ENCODE measurements at regions not wholly inside any gene's neighbourhood (a gene's known extent, or its start where the extent isn't known, plus 50 kb on each side); places are given as distances from the start of the nearest gene placed in this dataset.

DNA sequence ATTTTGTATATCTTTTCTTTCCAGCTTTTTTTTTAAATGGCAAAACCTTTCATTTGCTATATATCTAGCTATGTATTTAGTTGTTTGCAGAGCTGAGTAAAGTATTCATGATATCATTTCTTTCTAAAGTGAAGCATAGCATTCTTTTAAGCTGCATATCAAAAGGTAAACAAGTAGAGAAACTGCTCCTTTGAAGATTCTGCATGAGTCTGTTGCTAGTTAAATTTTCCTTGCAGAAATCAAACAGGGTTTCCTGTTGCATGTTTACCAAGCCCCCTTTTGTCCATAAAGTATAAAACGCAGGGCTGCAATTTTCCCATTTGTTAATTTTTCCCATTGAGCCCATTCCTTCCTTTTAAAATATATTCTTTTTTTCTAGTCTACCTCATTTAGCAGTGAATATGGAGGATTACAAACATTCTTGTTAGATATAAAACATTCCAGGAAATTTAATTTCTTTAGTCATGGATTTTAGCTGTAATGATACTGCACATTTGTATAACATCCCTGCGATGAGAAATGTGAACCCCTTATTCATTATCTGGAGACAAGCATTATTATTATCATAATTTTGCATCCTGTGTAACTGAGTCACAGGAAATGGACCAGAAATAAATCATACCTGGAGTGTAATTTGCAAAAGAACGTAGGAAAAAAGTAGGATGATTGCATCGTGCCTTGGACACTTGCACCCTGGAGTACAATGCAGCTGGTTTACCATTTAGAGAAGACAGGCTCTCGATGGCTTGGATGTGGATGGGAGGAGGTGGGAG is 110.9 kb upstream of the ARGLU1 start:
- DNase-seq (ENCODE audit: low spot score): no peak

DNA sequence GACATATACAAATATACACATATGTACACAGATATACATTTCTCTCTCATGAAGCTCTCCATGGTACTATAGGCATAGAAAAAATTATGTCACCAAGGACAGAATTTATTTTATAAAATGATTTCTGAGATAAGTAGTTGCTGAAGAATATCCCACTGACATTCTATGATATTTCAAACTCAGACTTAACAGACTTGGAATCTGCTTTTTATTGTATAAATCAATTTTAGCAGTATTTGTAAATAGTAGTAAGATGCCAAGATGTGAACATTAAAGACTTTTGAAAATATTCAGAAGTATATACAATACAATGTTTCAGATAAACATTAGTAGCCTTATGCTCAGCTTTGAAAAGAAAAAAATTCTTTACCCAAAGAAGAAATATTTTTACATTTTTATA is 107.4 kb upstream of the ARGLU1 start:
- no peak for DNase-seq (ENCODE audit: low spot score)

DNA sequence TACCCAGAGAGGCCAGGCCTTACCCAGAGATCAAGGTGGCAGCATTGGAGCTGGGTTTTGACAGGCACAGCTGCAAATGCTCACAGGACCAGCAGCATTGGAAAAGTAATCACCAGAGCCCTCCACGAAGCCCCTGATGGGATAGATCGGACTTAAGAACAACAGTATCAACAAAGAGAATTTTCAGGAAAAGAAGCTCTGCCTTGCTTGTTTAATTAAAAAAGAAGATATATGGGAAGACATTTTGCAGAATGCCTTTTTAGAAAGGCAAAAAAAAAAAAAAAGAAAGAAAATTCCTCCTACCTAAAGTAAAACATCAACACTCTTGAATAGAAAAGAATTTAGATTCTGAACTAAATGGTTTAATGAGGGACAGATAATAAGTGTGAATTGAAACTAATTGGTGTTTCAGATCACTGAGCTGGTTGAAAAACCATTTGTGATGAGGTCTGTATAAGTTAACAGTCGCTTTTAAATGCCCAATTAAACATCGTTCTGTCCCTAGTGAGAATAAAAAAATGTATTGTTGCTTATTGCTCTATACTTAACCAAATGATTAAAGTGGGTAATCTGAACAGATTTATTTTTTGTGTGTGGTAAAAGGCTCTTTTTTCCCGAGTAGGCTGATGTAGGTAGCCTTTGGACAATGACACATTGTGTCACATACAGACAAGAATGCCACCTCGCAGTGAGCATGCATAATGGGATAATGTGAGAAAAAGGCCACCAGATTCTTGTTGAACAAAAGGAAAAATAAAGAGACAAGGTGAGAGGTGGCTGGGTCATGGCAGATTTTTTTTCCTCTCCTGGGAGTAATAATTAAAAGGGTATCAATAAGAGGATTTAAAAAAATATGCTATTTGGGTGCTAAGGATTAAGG is 93.0 kb upstream of the ARGLU1 start:
- DNase-seq (ENCODE audit: low spot score): no peak

GRCh38 chr13:106657104-106657503 is 89.2 kb upstream of the ARGLU1 start:
- no peak for DNase-seq (ENCODE audit: low spot score)

- DNase-seq (ENCODE audit: low spot score): no peak
Measured at GRCh38 chr13:106656186-106656585, 88.2 kb upstream of the ARGLU1 start.

GRCh38 chr13:106651442-106651841 is 83.5 kb upstream of the ARGLU1 start:
- no peak for DNase-seq (ENCODE audit: low spot score)

- no peak for DNase-seq (ENCODE audit: low spot score)
Measured at GRCh38 chr13:106650690-106651205, 82.8 kb upstream of the ARGLU1 start.

DNA sequence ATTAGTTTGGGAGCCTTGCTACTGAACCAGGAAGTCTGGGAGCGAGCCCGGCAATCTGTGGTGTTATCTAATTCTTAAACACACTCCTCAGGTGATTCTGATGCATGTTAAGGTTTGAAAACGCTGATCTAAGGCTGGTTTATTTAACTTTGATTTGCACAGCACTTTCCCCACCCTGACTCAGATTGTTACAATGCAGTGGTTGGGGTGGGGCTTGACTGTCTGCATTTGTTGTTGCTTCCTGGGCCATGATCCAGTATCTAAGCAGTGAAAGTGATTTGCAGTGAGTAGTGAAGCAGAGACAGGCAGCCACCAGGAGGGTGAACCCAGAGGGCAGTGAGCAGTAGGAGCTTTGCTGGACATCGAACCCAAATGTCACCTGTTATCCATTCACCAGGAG is 81.6 kb upstream of the ARGLU1 start:
- DNase-seq (ENCODE audit: low spot score): peak; percentile 95

DNA sequence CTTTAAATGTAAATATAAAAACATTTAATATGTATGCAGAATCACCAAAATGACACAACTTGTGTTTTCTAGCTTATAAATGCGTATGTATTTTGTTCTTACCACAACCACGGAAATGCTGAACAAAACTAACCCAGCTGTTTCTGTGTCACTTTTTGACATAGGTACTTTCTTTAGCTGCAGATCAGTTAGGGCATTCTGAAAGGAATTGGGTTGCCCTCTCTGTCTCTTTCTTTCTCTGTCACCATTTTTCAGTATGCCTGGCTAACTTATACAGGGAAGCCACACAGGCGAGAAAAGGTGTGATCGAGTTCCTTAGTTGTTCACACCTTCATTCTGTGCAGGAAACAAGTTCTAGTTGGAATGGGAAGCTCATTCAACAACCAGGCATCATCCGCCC is 72.6 kb upstream of the ARGLU1 start:
- DNase-seq (ENCODE audit: low spot score): no peak

GRCh38 chr13:106637519-106637918 is 69.6 kb upstream of the ARGLU1 start:
- DNase-seq (ENCODE audit: low spot score): no peak

DNA sequence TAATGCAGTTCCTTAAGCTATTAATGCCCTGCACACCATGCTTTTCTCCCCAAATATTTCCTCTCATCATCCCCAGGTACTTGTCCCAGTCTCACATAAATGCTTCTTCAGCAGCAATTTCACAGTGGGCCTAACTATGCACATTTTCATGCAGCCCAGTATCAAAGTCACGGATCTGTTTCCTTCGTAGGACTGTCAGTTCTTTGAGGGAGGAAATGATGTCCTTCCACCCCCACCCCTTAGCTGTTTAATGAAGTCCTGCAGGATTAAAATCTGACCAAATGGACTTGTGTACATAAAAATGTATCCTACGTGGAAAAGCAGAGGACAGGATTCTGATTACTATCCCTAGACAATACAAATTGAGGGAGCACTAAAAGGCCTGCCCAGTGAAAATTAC is 68.6 kb upstream of the ARGLU1 start:
- no peak for DNase-seq (ENCODE audit: low spot score)

GRCh38 chr13:106635616-106636015 is 67.7 kb upstream of the ARGLU1 start:
- DNase-seq (ENCODE audit: low spot score): no peak

DNA sequence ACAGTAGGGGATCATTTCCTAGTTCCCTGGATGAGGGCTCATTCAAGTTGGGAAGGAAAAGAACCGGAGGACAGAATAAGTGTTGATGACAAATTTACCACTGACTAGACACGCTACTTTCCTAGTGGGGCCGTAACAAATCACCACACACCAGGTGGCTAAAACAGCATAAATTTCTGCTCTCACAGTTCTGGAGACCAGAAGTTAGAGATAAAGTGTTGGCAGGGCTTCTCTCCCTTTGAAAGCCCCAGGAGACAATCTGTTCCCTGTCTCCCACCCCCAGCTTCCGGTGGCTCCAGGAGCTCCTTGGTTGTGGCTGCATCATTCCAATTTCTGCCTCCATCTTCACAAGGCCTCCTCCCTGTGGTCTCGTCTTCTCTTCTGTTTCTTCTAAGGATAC is 65.4 kb upstream of the ARGLU1 start:
- no peak for DNase-seq (ENCODE audit: low spot score)

GRCh38 chr13:106630650-106631049 is 62.7 kb upstream of the ARGLU1 start:
- DNase-seq (ENCODE audit: low spot score): no peak

GRCh38 chr13:106630162-106630561 is 62.2 kb upstream of the ARGLU1 start:
- no peak for DNase-seq (ENCODE audit: low spot score)

GRCh38 chr13:106628936-106629659 is 61.2 kb upstream of the ARGLU1 start:
- no peak for DNase-seq (ENCODE audit: low spot score)

GRCh38 chr13:106626473-106626872 is 58.5 kb upstream of the ARGLU1 start:
- DNase-seq (ENCODE audit: low spot score): no peak

DNA sequence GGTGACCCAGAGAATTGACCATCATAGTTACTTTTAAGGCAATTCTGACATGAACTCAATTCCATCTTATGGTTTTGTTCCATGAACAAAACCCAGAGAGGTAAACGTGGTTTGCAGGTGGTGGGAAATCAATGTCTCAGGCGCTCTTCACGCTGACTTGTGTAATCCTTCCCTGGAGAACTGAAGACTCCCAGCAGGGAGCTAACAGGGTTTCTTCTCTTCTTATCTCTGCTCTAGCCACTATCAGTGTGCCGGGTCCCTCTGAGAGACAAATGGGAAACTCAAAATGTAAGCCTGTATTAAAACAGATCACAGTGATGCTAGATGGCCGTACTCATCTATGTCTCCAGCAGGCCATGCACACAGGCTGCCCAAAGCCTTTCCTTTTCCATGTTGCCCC is 57.6 kb upstream of the ARGLU1 start:
- DNase-seq (ENCODE audit: low spot score): no peak

- no peak for DNase-seq (ENCODE audit: low spot score)
Measured at GRCh38 chr13:106623799-106624460, 56.0 kb upstream of the ARGLU1 start.

GRCh38 chr13:106621833-106622232 is 53.9 kb upstream of the ARGLU1 start:
- DNase-seq (ENCODE audit: low spot score): no peak

GRCh38 chr13:106619688-106620555 is 52.0 kb upstream of the ARGLU1 start:
- peak; percentile 68 for DNase-seq (ENCODE audit: low spot score)
